ENCODE measurements at regions not wholly inside any gene's neighbourhood (a gene's known extent, or its start where the extent isn't known, plus 50 kb on each side); places are given as distances from the start of the nearest gene placed in this dataset.

DNA sequence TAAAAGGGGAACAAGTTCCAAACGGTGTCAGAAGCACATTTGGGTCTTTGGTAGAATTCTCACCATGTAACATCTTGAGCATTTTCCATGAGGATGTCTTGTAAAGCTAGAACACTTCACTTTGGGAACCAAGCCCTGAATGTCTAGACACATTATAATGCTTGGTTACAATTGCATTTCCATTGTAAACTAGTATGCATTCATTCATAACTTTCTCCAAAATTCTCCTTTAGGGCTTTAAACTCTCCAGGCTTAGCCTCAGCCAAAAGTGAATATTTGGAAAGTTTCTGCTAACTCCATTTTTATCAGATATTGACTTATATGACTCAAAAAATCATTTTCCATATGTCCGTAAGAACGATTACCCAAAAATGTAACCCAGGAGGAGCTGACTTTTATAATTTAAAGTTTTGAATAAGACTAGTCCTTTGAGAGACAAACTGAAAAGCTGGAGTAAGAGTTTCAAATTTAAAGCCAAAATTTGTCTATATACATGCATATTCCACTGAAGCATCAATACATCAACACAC lies 1170.4 kb downstream of the EFNB2 start:
- Histone ChIP-seq H3K9me2 (ENCODE audit: insufficient read depth) (no peaks in the 10 kb centered on the region), H2AFZ (no peak overlapping the region), H3K27me3 (ENCODE audit: insufficient read depth) (no peaks in the 10 kb centered on the region), H3K27ac (ENCODE audit: low read depth) (no peak overlapping the region), H3K4me3 (no peak overlapping the region), H3K36me3 (ENCODE audit: insufficient read depth) (no peaks in the 10 kb centered on the region), H3K79me2 (replicated peaks; ENCODE audit: insufficient read depth) (no peaks in the 10 kb centered on the region), H3K4me1 (ENCODE audit: insufficient read depth) (peaks cover 19% of the 10 kb centered on the region), H4K20me1 (replicated peaks; ENCODE audit: insufficient read depth) (no peaks in the 10 kb centered on the region), H3F3A (replicated peaks; ENCODE audit: low read depth) (no peaks in the 10 kb centered on the region), H3K4me2 (no peak overlapping the region)
- TF ChIP-seq STAT1 (IDR thresholded peaks at IDR 0.05; ENCODE audit: unreplicated experiment), result no peak
- no peak for TF ChIP-seq CTCF (conservative IDR thresholded peaks at IDR 0.05; ENCODE audit: low read depth in 2 of 2)
- TF ChIP-seq, protein P1, sequence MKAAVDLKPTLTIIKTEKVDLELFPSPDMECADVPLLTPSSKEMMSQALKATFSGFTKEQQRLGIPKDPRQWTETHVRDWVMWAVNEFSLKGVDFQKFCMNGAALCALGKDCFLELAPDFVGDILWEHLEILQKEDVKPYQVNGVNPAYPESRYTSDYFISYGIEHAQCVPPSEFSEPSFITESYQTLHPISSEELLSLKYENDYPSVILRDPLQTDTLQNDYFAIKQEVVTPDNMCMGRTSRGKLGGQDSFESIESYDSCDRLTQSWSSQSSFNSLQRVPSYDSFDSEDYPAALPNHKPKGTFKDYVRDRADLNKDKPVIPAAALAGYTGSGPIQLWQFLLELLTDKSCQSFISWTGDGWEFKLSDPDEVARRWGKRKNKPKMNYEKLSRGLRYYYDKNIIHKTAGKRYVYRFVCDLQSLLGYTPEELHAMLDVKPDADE (IDR thresholded peaks at IDR 0.05), result no peak
- no peak for TF ChIP-seq CREB1 (CRISPR knock-in tag; IDR thresholded peaks at IDR 0.05; ENCODE audit: low read depth)
- TF ChIP-seq, protein P2, sequence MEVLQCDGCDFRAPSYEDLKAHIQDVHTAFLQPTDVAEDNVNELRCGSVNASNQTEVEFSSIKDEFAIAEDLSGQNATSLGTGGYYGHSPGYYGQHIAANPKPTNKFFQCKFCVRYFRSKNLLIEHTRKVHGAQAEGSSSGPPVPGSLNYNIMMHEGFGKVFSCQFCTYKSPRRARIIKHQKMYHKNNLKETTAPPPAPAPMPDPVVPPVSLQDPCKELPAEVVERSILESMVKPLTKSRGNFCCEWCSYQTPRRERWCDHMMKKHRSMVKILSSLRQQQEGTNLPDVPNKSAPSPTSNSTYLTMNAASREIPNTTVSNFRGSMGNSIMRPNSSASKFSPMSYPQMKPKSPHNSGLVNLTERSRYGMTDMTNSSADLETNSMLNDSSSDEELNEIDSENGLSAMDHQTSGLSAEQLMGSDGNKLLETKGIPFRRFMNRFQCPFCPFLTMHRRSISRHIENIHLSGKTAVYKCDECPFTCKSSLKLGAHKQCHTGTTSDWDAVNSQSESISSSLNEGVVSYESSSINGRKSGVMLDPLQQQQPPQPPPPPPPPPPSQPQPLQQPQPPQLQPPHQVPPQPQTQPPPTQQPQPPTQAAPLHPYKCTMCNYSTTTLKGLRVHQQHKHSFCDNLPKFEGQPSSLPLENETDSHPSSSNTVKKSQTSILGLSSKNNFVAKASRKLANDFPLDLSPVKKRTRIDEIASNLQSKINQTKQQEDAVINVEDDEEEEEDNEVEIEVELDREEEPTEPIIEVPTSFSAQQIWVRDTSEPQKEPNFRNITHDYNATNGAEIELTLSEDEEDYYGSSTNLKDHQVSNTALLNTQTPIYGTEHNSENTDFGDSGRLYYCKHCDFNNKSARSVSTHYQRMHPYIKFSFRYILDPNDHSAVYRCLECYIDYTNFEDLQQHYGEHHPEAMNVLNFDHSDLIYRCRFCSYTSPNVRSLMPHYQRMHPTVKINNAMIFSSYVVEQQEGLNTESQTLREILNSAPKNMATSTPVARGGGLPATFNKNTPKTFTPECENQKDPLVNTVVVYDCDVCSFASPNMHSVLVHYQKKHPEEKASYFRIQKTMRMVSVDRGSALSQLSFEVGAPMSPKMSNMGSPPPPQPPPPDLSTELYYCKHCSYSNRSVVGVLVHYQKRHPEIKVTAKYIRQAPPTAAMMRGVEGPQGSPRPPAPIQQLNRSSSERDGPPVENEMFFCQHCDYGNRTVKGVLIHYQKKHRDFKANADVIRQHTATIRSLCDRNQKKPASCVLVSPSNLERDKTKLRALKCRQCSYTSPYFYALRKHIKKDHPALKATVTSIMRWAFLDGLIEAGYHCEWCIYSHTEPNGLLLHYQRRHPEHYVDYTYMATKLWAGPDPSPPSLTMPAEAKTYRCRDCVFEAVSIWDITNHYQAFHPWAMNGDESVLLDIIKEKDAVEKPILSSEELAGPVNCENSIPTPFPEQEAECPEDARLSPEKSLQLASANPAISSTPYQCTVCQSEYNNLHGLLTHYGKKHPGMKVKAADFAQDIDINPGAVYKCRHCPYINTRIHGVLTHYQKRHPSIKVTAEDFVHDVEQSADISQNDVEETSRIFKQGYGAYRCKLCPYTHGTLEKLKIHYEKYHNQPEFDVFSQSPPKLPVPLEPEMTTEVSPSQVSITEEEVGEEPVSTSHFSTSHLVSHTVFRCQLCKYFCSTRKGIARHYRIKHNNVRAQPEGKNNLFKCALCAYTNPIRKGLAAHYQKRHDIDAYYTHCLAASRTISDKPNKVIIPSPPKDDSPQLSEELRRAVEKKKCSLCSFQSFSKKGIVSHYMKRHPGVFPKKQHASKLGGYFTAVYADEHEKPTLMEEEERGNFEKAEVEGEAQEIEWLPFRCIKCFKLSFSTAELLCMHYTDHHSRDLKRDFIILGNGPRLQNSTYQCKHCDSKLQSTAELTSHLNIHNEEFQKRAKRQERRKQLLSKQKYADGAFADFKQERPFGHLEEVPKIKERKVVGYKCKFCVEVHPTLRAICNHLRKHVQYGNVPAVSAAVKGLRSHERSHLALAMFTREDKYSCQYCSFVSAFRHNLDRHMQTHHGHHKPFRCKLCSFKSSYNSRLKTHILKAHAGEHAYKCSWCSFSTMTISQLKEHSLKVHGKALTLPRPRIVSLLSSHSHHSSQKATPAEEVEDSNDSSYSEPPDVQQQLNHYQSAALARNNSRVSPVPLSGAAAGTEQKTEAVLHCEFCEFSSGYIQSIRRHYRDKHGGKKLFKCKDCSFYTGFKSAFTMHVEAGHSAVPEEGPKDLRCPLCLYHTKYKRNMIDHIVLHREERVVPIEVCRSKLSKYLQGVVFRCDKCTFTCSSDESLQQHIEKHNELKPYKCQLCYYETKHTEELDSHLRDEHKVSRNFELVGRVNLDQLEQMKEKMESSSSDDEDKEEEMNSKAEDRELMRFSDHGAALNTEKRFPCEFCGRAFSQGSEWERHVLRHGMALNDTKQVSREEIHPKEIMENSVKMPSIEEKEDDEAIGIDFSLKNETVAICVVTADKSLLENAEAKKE (CRISPR knock-in tag; IDR thresholded peaks at IDR 0.05), result no peak
- TF ChIP-seq ZNF114 (CRISPR knock-in tag; IDR thresholded peaks at IDR 0.05), result no peak
- TF ChIP-seq ZNF331 (CRISPR knock-in tag; IDR thresholded peaks at IDR 0.05; ENCODE audit: low read depth), result no peak
- TF ChIP-seq EZH2phosphoT487 (IDR thresholded peaks at IDR 0.05; ENCODE audit: unreplicated experiment), result no peak
- TF ChIP-seq POLR2AphosphoS5 (IDR thresholded peaks at IDR 0.05; ENCODE audit: low read depth), result no peak
- TF ChIP-seq, protein P3, sequence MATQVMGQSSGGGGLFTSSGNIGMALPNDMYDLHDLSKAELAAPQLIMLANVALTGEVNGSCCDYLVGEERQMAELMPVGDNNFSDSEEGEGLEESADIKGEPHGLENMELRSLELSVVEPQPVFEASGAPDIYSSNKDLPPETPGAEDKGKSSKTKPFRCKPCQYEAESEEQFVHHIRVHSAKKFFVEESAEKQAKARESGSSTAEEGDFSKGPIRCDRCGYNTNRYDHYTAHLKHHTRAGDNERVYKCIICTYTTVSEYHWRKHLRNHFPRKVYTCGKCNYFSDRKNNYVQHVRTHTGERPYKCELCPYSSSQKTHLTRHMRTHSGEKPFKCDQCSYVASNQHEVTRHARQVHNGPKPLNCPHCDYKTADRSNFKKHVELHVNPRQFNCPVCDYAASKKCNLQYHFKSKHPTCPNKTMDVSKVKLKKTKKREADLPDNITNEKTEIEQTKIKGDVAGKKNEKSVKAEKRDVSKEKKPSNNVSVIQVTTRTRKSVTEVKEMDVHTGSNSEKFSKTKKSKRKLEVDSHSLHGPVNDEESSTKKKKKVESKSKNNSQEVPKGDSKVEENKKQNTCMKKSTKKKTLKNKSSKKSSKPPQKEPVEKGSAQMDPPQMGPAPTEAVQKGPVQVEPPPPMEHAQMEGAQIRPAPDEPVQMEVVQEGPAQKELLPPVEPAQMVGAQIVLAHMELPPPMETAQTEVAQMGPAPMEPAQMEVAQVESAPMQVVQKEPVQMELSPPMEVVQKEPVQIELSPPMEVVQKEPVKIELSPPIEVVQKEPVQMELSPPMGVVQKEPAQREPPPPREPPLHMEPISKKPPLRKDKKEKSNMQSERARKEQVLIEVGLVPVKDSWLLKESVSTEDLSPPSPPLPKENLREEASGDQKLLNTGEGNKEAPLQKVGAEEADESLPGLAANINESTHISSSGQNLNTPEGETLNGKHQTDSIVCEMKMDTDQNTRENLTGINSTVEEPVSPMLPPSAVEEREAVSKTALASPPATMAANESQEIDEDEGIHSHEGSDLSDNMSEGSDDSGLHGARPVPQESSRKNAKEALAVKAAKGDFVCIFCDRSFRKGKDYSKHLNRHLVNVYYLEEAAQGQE (IDR thresholded peaks at IDR 0.05; ENCODE audit: unreplicated experiment), result no peak
- TF ChIP-seq NANOG (IDR thresholded peaks at IDR 0.05; ENCODE audit: borderline replicate concordance), result no peak
- TF ChIP-seq JUNB (IDR thresholded peaks at IDR 0.05; ENCODE audit: unreplicated experiment), result no peak
- TF ChIP-seq EZH2 (IDR thresholded peaks at IDR 0.05; ENCODE audit: low read depth, unreplicated experiment), result no peak
- DNase-seq (ENCODE audit: low spot score) (no peak), ATAC-seq (no peak)
- H3K27ac Mint-ChIP-seq, result no peak overlapping the region
- H3K4me1 Mint-ChIP-seq, result peaks cover 21% of the 10 kb centered on the region
- no peak overlapping the region for H3K4me3 Mint-ChIP-seq
- no peaks in the 10 kb centered on the region for H3K27me3 Mint-ChIP-seq (ENCODE audit: insufficient read depth, low read depth, poor library complexity)
- no peaks in the 10 kb centered on the region for H3K36me3 Mint-ChIP-seq (ENCODE audit: low read depth)
- no peaks in the 10 kb centered on the region for H3K9me3 Mint-ChIP-seq

All from GM23338 (cell line).